A673 (cell line): ENCODE measurements at regions not wholly inside any gene's neighbourhood (a gene's known extent, or its start where the extent isn't known, plus 50 kb on each side); places are given as distances from the start of the nearest gene placed in this dataset.

Experiments
- EZH2 ChIP-seq: fragments of 200-600 bp; sonication (generic); IDR thresholded peaks from 2 replicates; pipeline ENCODE4 v1.6.1; 2017; ENCODE audit warnings: borderline replicate concordance, low read depth, mild to moderate bottlenecking, mixed read lengths, antibody characterized with exemption, low read length; ENCODE audit not compliant: poor library complexity, severe bottlenecking
- TF ChIP-seq, protein P1 (sequence below): fragments of 300-800, 200-600 bp; sonication (generic); conservative IDR thresholded peaks from 2 replicates; pipeline ENCODE4 v1.5.1; 2017; ENCODE audit warnings: low read depth, mild to moderate bottlenecking, antibody characterized with exemption, low read length, moderate library complexity, mixed read lengths

DNA sequence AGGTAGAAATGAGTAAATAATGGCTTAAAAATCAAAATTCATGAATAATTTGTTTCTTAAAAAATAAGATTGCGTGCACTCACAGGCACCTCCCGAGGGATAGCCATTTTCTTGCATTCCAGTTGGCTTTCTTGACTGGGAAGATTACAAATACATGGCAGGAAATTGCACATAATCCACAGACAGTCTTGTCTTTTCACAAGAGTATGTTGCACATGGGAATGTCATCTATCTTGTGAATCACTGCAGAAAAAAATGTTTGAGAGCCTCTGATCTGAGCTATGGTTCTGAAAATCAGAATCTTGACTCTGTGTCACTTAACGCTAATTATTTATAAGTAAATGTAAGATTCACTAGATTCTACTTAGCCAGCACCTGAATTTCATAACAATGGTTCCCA, 74.1 kb upstream of the PRKG1 start:
- TF ChIP-seq, protein P1, sequence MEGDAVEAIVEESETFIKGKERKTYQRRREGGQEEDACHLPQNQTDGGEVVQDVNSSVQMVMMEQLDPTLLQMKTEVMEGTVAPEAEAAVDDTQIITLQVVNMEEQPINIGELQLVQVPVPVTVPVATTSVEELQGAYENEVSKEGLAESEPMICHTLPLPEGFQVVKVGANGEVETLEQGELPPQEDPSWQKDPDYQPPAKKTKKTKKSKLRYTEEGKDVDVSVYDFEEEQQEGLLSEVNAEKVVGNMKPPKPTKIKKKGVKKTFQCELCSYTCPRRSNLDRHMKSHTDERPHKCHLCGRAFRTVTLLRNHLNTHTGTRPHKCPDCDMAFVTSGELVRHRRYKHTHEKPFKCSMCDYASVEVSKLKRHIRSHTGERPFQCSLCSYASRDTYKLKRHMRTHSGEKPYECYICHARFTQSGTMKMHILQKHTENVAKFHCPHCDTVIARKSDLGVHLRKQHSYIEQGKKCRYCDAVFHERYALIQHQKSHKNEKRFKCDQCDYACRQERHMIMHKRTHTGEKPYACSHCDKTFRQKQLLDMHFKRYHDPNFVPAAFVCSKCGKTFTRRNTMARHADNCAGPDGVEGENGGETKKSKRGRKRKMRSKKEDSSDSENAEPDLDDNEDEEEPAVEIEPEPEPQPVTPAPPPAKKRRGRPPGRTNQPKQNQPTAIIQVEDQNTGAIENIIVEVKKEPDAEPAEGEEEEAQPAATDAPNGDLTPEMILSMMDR, result no peak
- TF ChIP-seq EZH2, result no peak
